ENCODE measurements at regions not wholly inside any gene's neighbourhood (a gene's known extent, or its start where the extent isn't known, plus 50 kb on each side); places are given as distances from the start of the nearest gene placed in this dataset.

DNA sequence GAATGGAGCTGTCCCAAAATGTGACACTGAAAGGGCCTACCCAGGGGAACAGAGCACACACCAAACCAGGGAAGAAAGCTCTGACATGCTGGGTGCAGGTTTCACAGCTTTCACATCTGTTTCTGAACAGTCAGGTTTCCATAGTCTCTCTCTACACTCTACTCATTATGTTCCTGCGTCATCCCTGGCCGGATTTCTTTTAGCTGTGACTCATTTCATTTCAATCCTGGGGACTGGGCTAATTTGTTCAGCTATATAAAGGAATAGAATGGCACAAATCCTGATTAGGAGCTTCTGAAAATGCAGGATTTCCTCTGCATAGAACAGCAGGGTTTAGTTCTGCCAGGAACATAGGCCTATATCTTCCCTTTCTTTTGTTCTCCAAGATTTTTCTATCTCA is 649.8 kb downstream of the RPS29 start:
- TF ChIP-seq, protein P1, sequence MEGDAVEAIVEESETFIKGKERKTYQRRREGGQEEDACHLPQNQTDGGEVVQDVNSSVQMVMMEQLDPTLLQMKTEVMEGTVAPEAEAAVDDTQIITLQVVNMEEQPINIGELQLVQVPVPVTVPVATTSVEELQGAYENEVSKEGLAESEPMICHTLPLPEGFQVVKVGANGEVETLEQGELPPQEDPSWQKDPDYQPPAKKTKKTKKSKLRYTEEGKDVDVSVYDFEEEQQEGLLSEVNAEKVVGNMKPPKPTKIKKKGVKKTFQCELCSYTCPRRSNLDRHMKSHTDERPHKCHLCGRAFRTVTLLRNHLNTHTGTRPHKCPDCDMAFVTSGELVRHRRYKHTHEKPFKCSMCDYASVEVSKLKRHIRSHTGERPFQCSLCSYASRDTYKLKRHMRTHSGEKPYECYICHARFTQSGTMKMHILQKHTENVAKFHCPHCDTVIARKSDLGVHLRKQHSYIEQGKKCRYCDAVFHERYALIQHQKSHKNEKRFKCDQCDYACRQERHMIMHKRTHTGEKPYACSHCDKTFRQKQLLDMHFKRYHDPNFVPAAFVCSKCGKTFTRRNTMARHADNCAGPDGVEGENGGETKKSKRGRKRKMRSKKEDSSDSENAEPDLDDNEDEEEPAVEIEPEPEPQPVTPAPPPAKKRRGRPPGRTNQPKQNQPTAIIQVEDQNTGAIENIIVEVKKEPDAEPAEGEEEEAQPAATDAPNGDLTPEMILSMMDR (IDR thresholded peaks at IDR 0.05; ENCODE audit: low read depth, low read length): no peak
- TF ChIP-seq POLR2A (IDR thresholded peaks at IDR 0.05; ENCODE audit: extremely low read depth, insufficient read length): no peak
